SHP77 treated with DMSO at 0.1 percent for 48 hours (cell line): ENCODE measurements at regions not wholly inside any gene's neighbourhood (a gene's known extent, or its start where the extent isn't known, plus 50 kb on each side); places are given as distances from the start of the nearest gene placed in this dataset.
"Not testable (repeated sequence)": the region's sequence is repeated elsewhere in the genome, so short reads cannot be mapped to it uniquely, and the experiment has no call there.

Experiments
- DNase-seq: peaks from one replicate; lab custom pipeline; 2025; lab: John Stamatoyannopoulos, UW

- DNase-seq = not testable (repeated sequence)
Measured at GRCh38 chr17:30638968-30639367, 161.8 kb downstream of the GOSR1 start.

GRCh38 chr17:30631651-30632050, 154.4 kb downstream of the GOSR1 start:
- not testable (repeated sequence) for DNase-seq

DNA sequence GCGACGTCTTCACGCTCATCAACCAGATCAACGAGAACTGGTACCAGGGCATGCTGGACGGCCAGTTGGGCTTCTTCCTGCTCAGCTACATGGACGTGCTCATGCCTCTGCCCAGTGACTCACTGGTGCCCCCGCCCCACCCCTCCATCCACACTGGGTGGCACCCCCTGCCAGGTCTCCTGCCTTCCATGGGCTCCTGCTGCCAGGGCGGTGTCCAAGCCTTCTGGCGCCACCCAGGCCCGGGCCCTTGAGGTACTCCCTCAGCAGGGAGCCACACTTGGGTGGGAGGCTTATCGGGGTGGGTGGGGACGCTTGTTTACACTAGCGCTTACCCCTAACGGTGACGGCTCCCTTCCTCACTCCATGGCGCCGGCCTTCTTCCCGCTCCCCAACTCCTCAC, 148.2 kb downstream of the GOSR1 start:
- not testable (repeated sequence) for DNase-seq

DNA sequence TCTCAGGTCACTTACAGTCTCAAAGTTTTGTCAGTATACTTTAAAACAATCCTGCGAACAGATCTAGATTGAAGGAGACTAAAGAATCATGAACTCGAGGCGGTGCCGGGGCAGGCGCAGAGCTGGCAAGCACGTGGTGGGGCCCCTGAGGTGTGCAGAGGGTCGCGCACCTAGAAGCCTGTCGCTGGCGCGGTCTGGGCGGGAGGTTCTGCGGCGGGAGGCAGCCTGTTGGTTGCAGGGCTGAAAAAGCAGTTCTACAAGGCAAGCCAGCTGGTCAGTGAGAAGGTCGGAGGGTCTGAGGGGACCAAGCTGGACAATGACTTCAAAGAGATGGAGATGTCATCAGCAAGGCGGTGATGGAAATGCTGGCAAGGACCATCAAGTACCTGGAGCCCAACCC, 147.0 kb downstream of the GOSR1 start:
- DNase-seq = not testable (repeated sequence)

DNA sequence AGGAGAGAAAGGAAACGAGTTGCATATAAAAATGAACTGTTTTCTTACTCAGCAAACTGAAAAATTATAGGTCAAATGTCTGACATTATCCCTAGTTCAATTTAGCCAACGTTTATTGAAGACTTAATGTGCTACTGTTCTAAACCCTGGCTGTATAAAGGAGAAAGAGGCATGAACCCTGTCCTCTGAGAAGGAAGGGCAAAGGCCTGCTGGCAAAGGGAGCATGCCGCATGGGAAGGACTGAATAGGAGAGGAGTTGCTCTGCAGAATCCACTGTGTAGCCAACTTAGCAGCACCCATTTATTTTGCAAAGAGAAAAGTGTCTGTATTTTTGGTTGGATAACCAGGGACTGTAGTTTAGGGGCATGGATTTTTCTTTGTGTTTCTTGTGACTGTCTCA, 132.5 kb downstream of the GOSR1 start:
- DNase-seq = not testable (repeated sequence)

DNA sequence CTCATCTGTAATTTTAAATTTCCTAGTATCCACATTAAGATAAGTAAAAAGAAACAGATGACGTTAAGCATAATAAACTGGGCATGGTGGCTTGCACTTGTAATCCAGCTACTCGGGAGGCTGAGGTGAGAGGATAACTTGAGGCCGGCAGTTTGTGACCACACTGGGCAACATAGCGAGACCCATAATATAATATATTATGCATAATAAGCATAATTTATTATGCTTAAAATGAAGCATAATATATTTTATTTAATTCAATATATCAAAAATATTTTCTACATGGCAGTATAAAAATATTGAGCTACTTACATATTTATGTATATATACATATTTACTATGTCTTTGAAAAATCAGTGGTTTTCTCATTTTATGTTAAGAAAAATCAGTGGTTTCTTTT, 128.3 kb downstream of the GOSR1 start:
- DNase-seq = no peak

GRCh38 chr17:30605027-30605426, 127.8 kb downstream of the GOSR1 start:
- DNase-seq = no peak

DNA sequence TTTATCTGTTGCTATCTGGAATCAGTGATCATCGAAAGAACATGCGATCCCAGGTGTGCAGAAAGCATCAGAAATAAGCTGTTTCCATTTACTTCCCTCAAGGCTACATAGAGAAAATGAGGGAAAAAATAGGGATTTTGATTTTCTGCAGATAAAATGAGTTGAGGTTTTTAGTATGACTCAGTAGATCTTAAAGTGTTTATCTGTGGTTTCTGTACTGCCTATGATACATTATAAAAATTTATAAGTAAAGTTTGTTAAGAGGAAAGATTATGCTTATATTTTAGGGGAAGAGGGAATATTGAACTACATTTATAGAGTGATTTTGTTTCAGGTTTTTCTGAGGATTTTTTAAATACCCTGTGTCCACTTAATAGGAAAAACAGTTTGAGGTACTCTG, 125.2 kb downstream of the GOSR1 start:
- not testable (repeated sequence) for DNase-seq

- DNase-seq = not testable (repeated sequence)
Measured at GRCh38 chr17:30601984-30602383, 124.8 kb downstream of the GOSR1 start.

DNA sequence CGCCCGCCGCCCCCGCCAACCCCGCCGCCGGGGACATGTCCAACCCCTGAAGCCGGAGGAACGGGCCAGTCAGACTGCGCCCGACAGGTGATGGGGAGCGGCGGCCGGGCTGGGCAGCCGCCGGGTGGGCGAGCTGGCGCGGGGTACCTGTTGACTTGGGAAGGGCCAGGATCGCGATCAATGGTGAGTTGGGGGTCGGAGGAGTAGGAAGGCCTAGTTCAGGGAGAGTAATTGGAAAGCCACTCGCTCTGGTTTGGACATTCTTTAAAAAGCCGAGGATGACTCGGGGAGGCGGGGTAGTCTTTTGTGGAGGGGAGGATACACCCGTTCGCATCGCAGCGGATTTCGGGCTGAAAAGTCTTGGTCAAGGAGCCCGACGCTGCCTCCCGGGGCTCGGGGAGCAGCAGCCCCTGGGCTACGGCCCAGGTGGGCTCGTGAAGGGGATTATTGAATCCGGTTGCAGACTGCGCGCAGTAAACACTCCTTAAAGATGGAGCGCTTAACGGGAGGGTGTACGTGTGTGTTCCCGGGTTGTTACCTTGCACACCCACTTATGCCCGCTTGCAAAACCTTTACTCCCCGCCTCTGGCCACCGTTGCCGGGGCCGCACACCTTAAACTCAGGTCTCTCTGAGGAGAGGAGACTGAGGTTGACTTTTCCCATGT, 123.8 kb downstream of the GOSR1 start:
- peak; percentile 35 for DNase-seq

- peak; percentile 71 for DNase-seq
Measured at GRCh38 chr17:30600060-30600829, 123.0 kb downstream of the GOSR1 start.

DNA sequence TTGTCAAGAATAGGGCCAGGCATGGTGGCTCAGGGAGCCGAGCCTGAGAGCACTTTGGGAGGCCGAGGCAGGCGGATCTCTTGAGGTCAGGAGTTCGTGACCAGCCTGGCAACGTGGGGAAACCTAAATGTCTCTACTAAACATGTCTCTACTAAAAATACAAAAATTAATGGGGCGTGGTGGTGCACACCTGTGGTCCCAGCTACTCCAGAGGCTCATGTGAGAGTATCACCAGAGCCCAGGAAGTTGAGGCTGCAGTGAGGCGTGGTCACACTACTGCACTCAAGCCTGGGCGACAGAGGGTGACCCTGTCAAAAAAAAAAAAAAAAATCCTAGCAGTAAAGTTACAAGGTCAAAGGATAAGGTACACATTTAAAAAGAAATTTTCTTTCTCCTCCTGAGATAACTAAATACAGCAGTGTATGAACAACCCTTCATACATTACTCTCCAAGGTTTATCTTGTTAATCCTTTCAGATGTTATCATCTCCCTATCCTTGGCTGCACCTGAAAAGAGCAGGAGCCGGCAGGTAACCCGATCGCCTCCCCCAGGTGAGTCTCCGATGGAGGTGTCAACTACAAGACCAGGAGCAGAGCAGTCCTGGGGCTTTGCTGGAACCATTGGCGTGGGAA, 122.3 kb downstream of the GOSR1 start:
- no peak for DNase-seq

GRCh38 chr17:30597776-30598288, 120.6 kb downstream of the GOSR1 start:
- DNase-seq = no peak

GRCh38 chr17:30596948-30597775, 120.0 kb downstream of the GOSR1 start:
- not testable (repeated sequence) for DNase-seq

GRCh38 chr17:30594953-30595371, 117.8 kb downstream of the GOSR1 start:
- not testable (repeated sequence) for DNase-seq

GRCh38 chr17:30594223-30594952, 117.2 kb downstream of the GOSR1 start:
- no peak for DNase-seq

DNA sequence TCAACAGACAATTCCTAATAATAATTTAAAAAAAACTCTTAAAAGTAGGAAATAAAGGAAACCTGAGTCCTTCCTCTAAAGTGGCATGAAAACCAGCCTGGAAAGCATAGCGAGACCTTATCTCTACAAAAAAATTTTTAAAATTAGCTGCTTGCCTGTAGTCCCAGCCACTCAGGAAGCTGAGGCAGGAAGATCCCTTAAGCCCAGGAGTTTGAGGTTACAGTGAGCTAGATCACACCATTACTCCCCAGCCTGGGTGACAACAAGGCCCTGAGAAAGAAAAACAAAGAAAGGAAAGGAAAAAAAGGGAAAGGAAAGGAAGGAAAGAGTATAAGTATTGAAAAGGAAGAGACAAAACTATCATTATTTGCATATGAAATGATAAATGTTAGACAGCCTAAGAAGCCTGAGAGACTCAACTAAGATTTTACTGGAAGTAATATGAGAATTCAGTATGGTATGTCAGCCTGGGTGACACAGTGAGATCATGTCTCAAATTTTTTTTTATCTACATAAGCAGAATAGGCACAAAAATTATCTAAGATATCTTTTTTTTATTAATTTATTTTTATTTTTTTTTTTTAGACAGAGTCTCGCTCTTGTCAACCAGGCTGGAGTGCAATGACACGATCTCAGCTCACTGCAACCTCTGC, 113.0 kb downstream of the GOSR1 start:
- no peak for DNase-seq

GRCh38 chr17:30589431-30589830, 112.2 kb downstream of the GOSR1 start:
- no peak for DNase-seq

- DNase-seq = no peak
Measured at GRCh38 chr17:30588798-30589247, 111.6 kb downstream of the GOSR1 start.

GRCh38 chr17:30586818-30587595, 109.8 kb downstream of the GOSR1 start:
- DNase-seq = no peak
